CD4-positive, alpha-beta T cell treated with Interleukin-1 beta for 1 hour (primary cell): ENCODE measurements at regions not wholly inside any gene's neighbourhood (a gene's known extent, or its start where the extent isn't known, plus 50 kb on each side); places are given as distances from the start of the nearest gene placed in this dataset.
"Not testable (repeated sequence)": the region's sequence is repeated elsewhere in the genome, so short reads cannot be mapped to it uniquely, and the experiment has no call there.

ENCODE experiments used
- DNase-seq, 2 donors: peaks; one replicate each; pipeline ENCODE4 v3.0.0-alpha.2; 2020 to 2022

DNA sequence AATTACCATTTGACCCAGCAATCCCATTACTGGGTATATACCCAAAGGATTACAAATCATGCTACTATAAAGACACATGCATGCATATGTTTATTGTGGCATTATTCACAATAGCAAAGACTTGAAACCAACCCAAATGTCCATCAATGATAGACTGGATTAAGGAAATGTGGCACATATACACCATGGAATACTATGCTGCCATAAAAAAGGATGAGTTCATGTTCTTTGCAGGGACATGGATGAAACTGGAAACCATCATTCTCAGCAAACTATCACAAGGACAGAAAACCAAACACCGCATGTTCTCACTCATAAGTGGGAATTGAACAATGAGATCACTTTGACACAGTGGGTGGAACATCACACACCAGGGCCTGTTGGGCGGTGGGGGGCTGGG lies 83.9 kb upstream of the MAP3K1 start:
- not testable (repeated sequence) for DNase-seq

- DNase-seq: peak in 1 of 2 donors; percentile 46
Measured at GRCh38 chr5:56729488-56729887, 85.9 kb upstream of the MAP3K1 start.

GRCh38 chr5:56725711-56726411 lies 89.5 kb upstream of the MAP3K1 start:
- DNase-seq: no peak

GRCh38 chr5:56724857-56725256 lies 90.5 kb upstream of the MAP3K1 start:
- not testable (repeated sequence) for DNase-seq

- DNase-seq: no peak
Measured at GRCh38 chr5:56722317-56722716, 93.0 kb upstream of the MAP3K1 start.

DNA sequence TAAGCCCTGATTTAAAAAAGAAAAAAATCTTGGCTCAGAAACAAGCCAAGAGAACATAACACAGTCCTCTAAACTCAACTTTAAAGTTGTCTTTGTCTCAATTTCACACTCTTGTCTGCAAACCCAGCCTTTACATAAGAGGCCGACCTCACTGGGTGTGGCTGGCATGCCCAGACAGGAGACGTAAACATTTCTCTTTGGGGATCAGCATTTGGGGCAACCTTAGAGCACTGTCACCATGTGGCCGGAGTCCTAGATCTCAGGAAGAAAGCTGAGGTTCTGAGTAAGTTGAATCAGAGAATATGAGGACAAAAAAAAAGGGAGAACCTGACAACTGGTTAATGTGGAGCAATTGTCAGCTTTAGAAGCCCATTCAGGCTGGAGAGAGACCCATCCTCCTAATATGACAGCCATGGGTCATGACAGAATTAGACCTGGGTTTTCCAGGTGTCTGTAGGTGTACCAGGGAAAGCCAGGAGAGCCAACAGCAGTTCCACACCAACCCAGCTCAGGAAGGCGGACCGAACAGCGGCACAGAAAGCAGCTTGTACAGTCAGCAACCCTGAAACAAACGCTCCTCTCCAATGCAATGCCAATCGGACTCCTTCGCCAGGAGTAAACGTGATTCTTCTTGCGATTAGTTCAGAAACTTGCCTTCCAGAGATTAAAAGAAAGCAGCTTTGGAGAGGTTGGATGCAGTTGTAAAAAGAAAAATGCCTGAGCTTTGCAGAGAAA lies 97.9 kb upstream of the MAP3K1 start:
- DNase-seq: no peak

GRCh38 chr5:56715986-56716385 lies 99.4 kb upstream of the MAP3K1 start:
- DNase-seq: no peak

DNA sequence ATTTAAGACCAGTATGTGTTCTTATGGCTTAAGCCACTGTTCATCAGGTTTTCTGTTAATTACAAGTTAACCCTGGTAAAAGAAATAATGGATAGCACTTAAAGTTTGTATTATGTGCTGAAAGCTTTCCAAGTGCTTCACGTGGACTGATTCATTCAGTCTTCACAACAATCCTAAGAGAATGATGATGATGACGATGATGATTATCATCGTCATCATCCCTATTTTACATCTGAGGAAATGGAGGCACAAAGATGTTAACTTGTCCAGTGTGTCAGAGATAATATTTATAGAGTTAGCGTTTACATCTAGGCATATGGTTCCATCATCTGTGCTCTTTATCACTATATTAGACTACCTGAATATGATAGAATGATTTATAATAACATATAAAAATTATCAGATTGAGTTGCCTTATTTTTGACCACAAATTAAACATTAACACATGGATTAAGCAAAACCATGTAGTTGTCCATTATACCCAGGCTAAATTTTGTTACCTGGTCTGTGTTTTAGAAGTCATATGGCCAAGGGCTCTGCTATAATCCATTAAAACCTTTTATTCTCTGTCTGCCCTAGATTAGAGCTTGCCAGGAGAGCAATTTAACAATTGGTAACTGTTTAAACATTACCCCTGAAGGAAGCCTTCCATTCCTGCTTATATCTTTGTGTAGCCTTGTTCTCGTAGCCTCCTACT lies 102.3 kb upstream of the MAP3K1 start:
- no peak for DNase-seq

DNA sequence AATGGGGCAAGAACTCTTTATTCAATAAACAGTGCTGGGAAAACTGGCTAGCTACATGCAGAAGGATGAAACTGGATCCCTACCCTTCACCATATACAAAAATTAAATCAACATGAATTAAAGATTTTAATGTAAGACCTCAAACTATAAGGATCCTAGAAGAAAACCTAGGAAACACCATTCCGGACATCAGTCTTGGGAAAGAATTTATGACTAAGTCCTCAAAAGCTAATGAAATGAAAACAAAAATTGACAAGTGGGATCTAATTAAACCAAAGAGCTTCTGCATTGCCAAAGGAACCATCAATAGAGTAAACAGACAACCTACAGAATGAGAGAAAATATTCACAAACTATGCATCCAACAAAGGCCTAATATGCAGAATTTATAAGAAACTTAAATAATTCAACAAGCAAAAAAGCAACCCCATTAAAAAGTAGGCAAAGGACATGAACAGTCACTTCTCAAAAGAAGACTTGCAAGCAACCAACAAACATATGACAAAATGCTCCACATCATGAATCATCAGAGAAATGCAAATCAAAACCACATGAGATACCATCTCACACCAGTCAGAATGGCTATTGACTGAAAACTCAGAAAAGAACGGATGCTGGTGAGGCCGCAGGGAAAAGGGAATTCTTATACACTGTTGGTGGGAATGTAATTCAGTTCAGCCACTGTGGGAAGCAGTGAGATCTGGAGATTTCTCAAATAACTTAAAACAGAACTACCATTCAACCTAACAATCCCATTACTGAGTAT lies 104.3 kb upstream of the MAP3K1 start:
- DNase-seq: peak in 1 of 2 donors; percentile 19

- DNase-seq: no peak
Measured at GRCh38 chr5:56706504-56706903, 108.8 kb upstream of the MAP3K1 start.

DNA sequence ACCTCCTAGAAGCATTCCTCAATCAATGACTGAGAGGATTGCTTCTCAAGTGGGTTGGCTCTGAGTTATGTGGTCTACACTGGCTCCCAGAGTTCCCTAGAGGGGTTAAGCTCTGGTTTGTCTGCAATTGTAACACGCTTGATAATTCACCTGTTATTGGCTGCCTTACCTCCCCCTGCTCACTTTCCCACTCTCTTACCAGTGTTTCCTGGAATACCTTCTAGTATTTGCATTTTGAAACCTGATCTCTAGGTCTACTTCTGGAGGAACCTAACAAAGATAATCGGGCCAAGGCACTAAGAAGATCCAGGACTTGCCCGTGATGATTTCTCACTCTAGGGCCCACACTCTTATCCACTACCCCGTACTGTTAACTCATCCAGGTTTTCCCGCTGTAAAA lies 110.1 kb upstream of the MAP3K1 start:
- no peak for DNase-seq

- no peak for DNase-seq
Measured at GRCh38 chr5:56703952-56704351, 111.4 kb upstream of the MAP3K1 start.

DNA sequence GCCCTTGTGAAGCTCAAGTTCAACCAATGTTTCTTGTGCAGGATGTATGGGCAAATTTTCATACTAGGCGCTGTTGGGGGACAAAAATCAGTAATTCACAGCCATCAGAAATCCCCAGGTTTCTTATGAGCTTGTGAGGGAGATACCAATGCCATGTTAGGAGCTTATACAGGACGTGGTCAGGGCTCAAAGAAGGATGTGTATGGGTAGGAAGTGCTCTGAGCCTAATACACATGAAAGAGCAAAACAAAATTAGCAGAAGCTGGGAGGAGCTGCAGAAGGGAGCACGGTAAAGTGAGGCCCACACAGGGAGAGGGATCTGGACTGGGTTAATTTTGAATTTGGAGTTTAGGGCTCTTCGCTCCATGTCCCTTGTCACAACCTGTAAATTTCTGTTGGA lies 114.6 kb upstream of the MAP3K1 start:
- DNase-seq: peak in 1 of 2 donors; percentile 31

- DNase-seq: no peak
Measured at GRCh38 chr5:56699538-56699937, 115.8 kb upstream of the MAP3K1 start.

- DNase-seq: peak in 1 of 2 donors; percentile 22
Measured at GRCh38 chr5:56698463-56699381, 116.6 kb upstream of the MAP3K1 start.

DNA sequence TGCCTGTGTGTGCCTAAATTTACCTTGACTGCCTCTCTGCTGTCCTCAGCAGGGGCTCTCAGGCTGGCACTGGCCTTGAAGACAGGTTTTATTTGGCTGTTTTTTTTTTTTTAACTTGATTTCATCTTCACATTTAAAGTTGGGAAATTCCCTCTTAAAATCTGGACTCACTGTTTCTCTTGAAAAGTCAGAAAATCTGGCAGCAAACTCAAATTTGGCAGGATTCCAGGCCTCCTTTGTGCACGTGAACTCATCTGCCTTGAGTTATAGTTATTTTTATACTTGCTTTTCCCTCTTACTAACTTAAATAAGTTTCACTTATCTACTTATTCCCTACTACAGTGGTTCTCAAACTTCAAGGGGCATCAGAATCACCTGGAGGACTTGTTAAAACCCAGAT lies 118.4 kb upstream of the MAP3K1 start:
- peak in 1 of 2 donors; percentile 52 for DNase-seq

- no peak for DNase-seq
Measured at GRCh38 chr5:56693220-56693579, 122.1 kb upstream of the MAP3K1 start.

GRCh38 chr5:56692359-56693219 lies 122.8 kb upstream of the MAP3K1 start:
- peak in 1 of 2 donors; percentile 49 for DNase-seq

- DNase-seq: no peak
Measured at GRCh38 chr5:56688402-56688801, 126.9 kb upstream of the MAP3K1 start.

GRCh38 chr5:56686337-56687195 lies 128.8 kb upstream of the MAP3K1 start:
- DNase-seq: peak in 1 of 2 donors; percentile 19
